ENCODE measurements at regions not wholly inside any gene's neighbourhood (a gene's known extent, or its start where the extent isn't known, plus 50 kb on each side); places are given as distances from the start of the nearest gene placed in this dataset.
"Not testable (repeated sequence)": the region's sequence is repeated elsewhere in the genome, so short reads cannot be mapped to it uniquely, and the experiment has no call there.

GRCh38 chr9:73969936-73970335 is 527.2 kb upstream of the RORB start:
- H3K27me3 Mint-ChIP-seq (ENCODE audit: low read depth) = no peaks in the 10 kb centered on the region
- POLR2A ChIA-PET = no interaction called here
- CTCF ChIA-PET = no interaction called here

DNA sequence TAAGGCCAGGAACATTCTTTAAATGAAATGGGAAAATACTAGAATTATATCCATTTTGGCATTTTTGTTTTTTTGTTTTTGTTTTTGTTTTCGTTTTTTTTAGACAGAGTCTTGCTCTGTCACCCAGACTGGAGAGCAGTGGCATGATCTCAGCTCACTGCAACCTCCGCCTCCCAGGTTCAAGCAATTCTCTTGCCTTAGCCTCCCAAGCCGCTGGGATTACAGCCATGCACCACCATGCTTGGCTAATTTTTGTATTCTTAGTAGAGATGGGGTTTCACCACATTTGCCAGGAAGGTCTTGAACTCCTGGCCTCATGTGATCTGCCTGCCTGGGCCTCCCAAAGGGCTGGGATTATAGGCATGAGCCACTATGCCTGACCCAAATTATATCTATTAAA is 520.7 kb upstream of the RORB start:
- CTCF ChIA-PET; POLR2A ChIA-PET; H3K4me3 Mint-ChIP-seq; H3K9me3 Mint-ChIP-seq (ENCODE audit: insufficient read depth); H3K4me1 Mint-ChIP-seq (ENCODE audit: low read depth); H3K27ac Mint-ChIP-seq; DNase-seq; H3K36me3 Mint-ChIP-seq (ENCODE audit: low read depth); H3K27me3 Mint-ChIP-seq (ENCODE audit: low read depth); ATAC-seq: not testable (repeated sequence)

More at GRCh38 chr9:73969936-73970335, 527.2 kb upstream of the RORB start:
- peaks cover 8% of the 10 kb centered on the region for H3K9me3 Mint-ChIP-seq (ENCODE audit: insufficient read depth)
- no peaks in the 10 kb centered on the region for H3K4me1 Mint-ChIP-seq (ENCODE audit: low read depth)
- ATAC-seq (no peak), DNase-seq (no peak)
- H3K36me3 Mint-ChIP-seq (ENCODE audit: low read depth) = no peaks in the 10 kb centered on the region
- no peak overlapping the region for H3K4me3 Mint-ChIP-seq
- H3K27ac Mint-ChIP-seq = no peak overlapping the region

DNA sequence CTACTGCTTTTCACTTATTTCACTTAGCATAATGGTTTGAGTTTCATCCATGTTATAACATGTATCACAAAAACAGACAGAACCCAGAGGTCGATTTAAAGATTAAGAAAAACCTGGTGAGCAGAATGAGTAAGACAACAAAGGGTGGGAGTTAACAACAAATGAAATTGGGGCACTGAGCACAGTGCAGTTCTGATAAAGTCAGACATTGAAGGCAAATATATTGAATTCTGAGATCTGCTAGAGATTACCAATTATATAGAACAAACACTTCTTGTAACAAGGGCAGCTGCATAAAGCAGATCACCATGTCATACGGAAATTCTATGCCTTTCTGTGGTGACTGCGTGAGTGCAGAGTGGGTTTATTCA is 517.3 kb upstream of the RORB start:
- POLR2A ChIA-PET = interaction anchor here (0.8 kb wide), 1 partner anchor 49 kb away, joined by 4 read pairs; no protein-coding TSS in a partner anchor
- Mint-ChIP-seq H3K4me1 (ENCODE audit: low read depth) (no peaks in the 10 kb centered on the region), H3K27me3 (ENCODE audit: low read depth) (no peaks in the 10 kb centered on the region), H3K9me3 (ENCODE audit: insufficient read depth) (no peaks in the 10 kb centered on the region), H3K4me3 (no peak overlapping the region), H3K36me3 (ENCODE audit: low read depth) (no peaks in the 10 kb centered on the region), H3K27ac (no peak overlapping the region)
- CTCF ChIA-PET = interaction anchor here (0.7 kb wide), 1 partner anchor 76 kb away, joined by 3 read pairs; no protein-coding TSS in a partner anchor
- DNase-seq (no peak), ATAC-seq (no peak)

GRCh38 chr9:73980754-73981153 is 516.4 kb upstream of the RORB start:
- ChIA-PET CTCF (no interaction called here), POLR2A (no interaction called here)
- DNase-seq (no peak), ATAC-seq (no peak)
- no peaks in the 10 kb centered on the region for H3K9me3 Mint-ChIP-seq (ENCODE audit: insufficient read depth)
- no peaks in the 10 kb centered on the region for H3K27me3 Mint-ChIP-seq (ENCODE audit: low read depth)
- H3K27ac Mint-ChIP-seq = no peak overlapping the region
- no peaks in the 10 kb centered on the region for H3K4me1 Mint-ChIP-seq (ENCODE audit: low read depth)
- H3K36me3 Mint-ChIP-seq (ENCODE audit: low read depth) = no peaks in the 10 kb centered on the region
- H3K4me3 Mint-ChIP-seq = no peak overlapping the region

DNA sequence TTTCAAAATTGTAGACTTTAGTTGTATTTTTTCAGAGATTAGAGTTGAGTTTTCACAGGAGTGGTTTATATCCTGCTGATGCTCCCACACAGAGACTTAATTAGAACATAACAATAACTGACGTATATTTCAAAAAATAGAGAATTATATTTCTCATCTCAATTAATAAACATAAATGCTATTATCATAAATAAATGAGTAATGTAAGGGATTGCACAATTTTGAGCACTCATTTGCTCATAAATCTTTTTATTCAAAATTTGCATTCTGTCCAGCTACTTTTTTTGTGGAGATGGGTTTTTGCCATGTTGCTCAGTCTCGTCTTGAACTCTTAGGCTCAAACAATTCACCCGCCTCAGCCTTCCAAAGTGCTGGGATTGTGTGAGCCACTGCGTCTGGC is 515.7 kb upstream of the RORB start:
- Mint-ChIP-seq H3K27me3 (ENCODE audit: low read depth) (no peaks in the 10 kb centered on the region), H3K27ac (no peak overlapping the region), H3K4me1 (ENCODE audit: low read depth) (no peaks in the 10 kb centered on the region), H3K9me3 (ENCODE audit: insufficient read depth) (no peaks in the 10 kb centered on the region), H3K36me3 (ENCODE audit: low read depth) (no peaks in the 10 kb centered on the region), H3K4me3 (no peak overlapping the region)
- DNase-seq = no peak
- ATAC-seq = no peak
- ChIA-PET CTCF (no interaction called here), POLR2A (no interaction called here)

DNA sequence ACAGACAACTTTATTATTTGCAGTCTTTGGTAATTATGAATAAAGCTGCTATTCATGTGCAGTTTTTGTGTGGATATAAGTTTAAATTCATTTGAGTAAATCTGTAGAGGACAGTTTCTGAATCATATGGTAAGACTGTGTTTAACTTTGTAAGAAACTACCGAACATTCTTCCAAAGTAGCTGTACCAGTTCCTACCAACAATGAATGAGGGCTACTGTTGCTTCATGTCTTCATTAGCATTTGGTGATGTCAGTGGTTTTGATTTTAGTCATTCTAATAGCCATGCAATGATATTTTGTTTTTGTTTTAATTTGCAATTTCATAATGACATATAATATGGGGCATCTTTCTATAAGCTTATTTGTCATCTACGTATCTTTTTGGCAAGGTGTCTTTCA is 501.3 kb upstream of the RORB start:
- H3K27me3 Mint-ChIP-seq (ENCODE audit: low read depth) = no peaks in the 10 kb centered on the region
- CTCF ChIA-PET = no interaction called here
- no peaks in the 10 kb centered on the region for H3K36me3 Mint-ChIP-seq (ENCODE audit: low read depth)

GRCh38 chr9:73996844-73997243 is 500.3 kb upstream of the RORB start:
- no peak for ATAC-seq
- POLR2A ChIA-PET = no interaction called here
- CTCF ChIA-PET = no interaction called here
- DNase-seq = no peak
- Mint-ChIP-seq H3K36me3 (ENCODE audit: low read depth) (no peaks in the 10 kb centered on the region), H3K4me1 (ENCODE audit: low read depth) (no peaks in the 10 kb centered on the region), H3K4me3 (no peak overlapping the region), H3K27ac (no peak overlapping the region), H3K27me3 (ENCODE audit: low read depth) (no peaks in the 10 kb centered on the region), H3K9me3 (ENCODE audit: insufficient read depth) (no peaks in the 10 kb centered on the region)

More for the DNA sequence above, 501.3 kb upstream of the RORB start:
- Mint-ChIP-seq H3K27ac (no peak overlapping the region), H3K4me1 (ENCODE audit: low read depth) (no peaks in the 10 kb centered on the region), H3K4me3 (no peak overlapping the region), H3K9me3 (ENCODE audit: insufficient read depth) (no peaks in the 10 kb centered on the region)
- DNase-seq (no peak), ATAC-seq (no peak)
- POLR2A ChIA-PET = no interaction called here

GRCh38 chr9:74001382-74001781 is 495.8 kb upstream of the RORB start:
- no peak for DNase-seq
- ATAC-seq = no peak
- Mint-ChIP-seq H3K27me3 (ENCODE audit: low read depth) (no peaks in the 10 kb centered on the region), H3K9me3 (ENCODE audit: insufficient read depth) (no peaks in the 10 kb centered on the region), H3K4me3 (no peak overlapping the region), H3K36me3 (ENCODE audit: low read depth) (no peaks in the 10 kb centered on the region), H3K4me1 (ENCODE audit: low read depth) (no peaks in the 10 kb centered on the region), H3K27ac (no peak overlapping the region)
- POLR2A ChIA-PET = no interaction called here
- CTCF ChIA-PET = no interaction called here

GRCh38 chr9:74006935-74007334 is 490.2 kb upstream of the RORB start:
- Mint-ChIP-seq H3K36me3 (ENCODE audit: low read depth) (no peaks in the 10 kb centered on the region), H3K4me3 (no peak overlapping the region)
- POLR2A ChIA-PET = interaction anchor here (0.6 kb wide), 1 partner anchor 914 kb away, joined by 3 read pairs; no protein-coding TSS in a partner anchor

DNA sequence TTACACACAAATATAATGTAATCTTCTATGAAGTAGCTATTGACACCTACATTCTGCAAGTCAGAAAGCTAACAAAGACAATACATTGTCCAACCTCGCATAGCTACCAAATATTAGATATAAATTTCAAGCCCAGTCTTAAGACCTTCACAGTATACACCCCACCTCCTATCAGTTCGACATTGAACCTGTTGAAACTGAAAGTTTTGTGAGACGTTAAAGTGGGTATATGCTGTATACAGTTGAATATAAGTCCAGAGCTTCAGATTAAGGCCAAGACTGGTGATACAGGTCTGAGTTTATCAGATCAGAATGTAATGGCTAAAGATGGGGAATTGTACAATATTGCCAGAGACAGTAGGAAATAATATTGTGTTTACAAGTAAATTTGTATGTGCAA is 489.3 kb upstream of the RORB start:
- ChIA-PET CTCF (interaction anchor here (0.5 kb wide), 1 partner anchor 116 kb away, joined by 3 read pairs; no protein-coding TSS in a partner anchor), POLR2A (interaction anchor here (0.6 kb wide), 1 partner anchor 913 kb away, joined by 3 read pairs; no protein-coding TSS in a partner anchor)
- Mint-ChIP-seq H3K27ac (no peak overlapping the region), H3K36me3 (ENCODE audit: low read depth) (no peaks in the 10 kb centered on the region), H3K4me1 (ENCODE audit: low read depth) (no peaks in the 10 kb centered on the region), H3K4me3 (no peak overlapping the region), H3K9me3 (ENCODE audit: insufficient read depth) (no peaks in the 10 kb centered on the region), H3K27me3 (ENCODE audit: low read depth) (no peaks in the 10 kb centered on the region)
- ATAC-seq (no peak), DNase-seq (no peak)

More at GRCh38 chr9:74006935-74007334, 490.2 kb upstream of the RORB start:
- DNase-seq = no peak
- no peak for ATAC-seq
- H3K4me1 Mint-ChIP-seq (ENCODE audit: low read depth) = no peaks in the 10 kb centered on the region
- no peak overlapping the region for H3K27ac Mint-ChIP-seq
- CTCF ChIA-PET = no interaction called here
- H3K9me3 Mint-ChIP-seq (ENCODE audit: insufficient read depth) = no peaks in the 10 kb centered on the region
- no peaks in the 10 kb centered on the region for H3K27me3 Mint-ChIP-seq (ENCODE audit: low read depth)

DNA sequence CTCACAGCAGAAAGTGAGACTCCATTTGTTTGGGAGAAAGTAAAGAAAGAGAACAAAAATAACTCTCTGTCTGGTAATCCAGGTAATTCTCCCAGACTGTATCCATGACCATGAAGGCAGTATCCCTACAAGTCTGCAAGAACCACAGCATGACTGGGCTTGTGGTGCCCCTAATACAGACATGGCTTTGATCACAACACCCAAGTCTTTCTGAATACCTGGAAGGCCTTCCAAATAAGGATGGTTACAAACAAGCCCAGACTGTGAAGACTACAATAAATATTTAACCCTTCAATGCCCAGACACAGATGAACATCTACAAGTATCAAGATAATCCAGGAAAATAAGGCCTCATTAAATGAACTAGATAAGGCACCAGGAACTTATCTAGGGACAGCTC is 481.1 kb upstream of the RORB start:
- no peaks in the 10 kb centered on the region for H3K4me1 Mint-ChIP-seq (ENCODE audit: low read depth)
- ChIA-PET CTCF (no interaction called here), POLR2A (no interaction called here)
- H3K36me3 Mint-ChIP-seq (ENCODE audit: low read depth) = no peaks in the 10 kb centered on the region
- no peak overlapping the region for H3K27ac Mint-ChIP-seq
- H3K9me3 Mint-ChIP-seq (ENCODE audit: insufficient read depth) = no peaks in the 10 kb centered on the region
- H3K4me3 Mint-ChIP-seq = no peak overlapping the region
- no peak for DNase-seq
- no peak for ATAC-seq
- H3K27me3 Mint-ChIP-seq (ENCODE audit: low read depth) = peaks cover 2% of the 10 kb centered on the region

- Mint-ChIP-seq H3K27ac (no peak overlapping the region), H3K36me3 (ENCODE audit: low read depth) (no peaks in the 10 kb centered on the region), H3K4me3 (no peak overlapping the region), H3K27me3 (ENCODE audit: low read depth) (peaks cover 3% of the 10 kb centered on the region), H3K9me3 (ENCODE audit: insufficient read depth) (no peaks in the 10 kb centered on the region), H3K4me1 (ENCODE audit: low read depth) (no peaks in the 10 kb centered on the region)
- ChIA-PET POLR2A (no interaction called here), CTCF (no interaction called here)
- no peak for DNase-seq
- no peak for ATAC-seq
These were observed 471.7 kb upstream of the RORB start for GRCh38 chr9:74025402-74025925.

GRCh38 chr9:74032421-74032820 is 464.7 kb upstream of the RORB start:
- ATAC-seq (no peak), DNase-seq (no peak)
- POLR2A ChIA-PET = no interaction called here
- Mint-ChIP-seq H3K4me3 (no peak overlapping the region), H3K36me3 (ENCODE audit: low read depth) (peaks cover 3% of the 10 kb centered on the region), H3K9me3 (ENCODE audit: insufficient read depth) (peaks cover 5% of the 10 kb centered on the region), H3K27ac (no peak overlapping the region), H3K4me1 (ENCODE audit: low read depth) (peaks cover 10% of the 10 kb centered on the region), H3K27me3 (ENCODE audit: low read depth) (no peaks in the 10 kb centered on the region)
- CTCF ChIA-PET = interaction anchor here (1.4 kb wide), 1 partner anchor 41 kb away, joined by 3 read pairs; no protein-coding TSS in a partner anchor
